ENCODE measurements at regions not wholly inside any gene's neighbourhood (a gene's known extent, or its start where the extent isn't known, plus 50 kb on each side); places are given as distances from the start of the nearest gene placed in this dataset.

GRCh38 chr6:167452338-167453081, 127.6 kb downstream of the TTLL2 start:
- TF ChIP-seq CTCF (IDR thresholded peaks at IDR 0.05; ENCODE audit: low read depth, low read length, poor library complexity, severe bottlenecking) = no peak
- TF ChIP-seq EZH2phosphoT487 (IDR thresholded peaks at IDR 0.05; ENCODE audit: borderline replicate concordance, low read length) = no peak

Data from DOHH2 (cell line).